HEK293 (cell line): ENCODE measurements at regions not wholly inside any gene's neighbourhood (a gene's known extent, or its start where the extent isn't known, plus 50 kb on each side); places are given as distances from the start of the nearest gene placed in this dataset.
A peak's percentile ranks its signal among the peaks of the same experiment; 100 is the strongest.

Source experiments
- CTCF ChIA-PET: fragments of 350-600 bp; formaldehyde crosslinking; extraction: SDS; loops from one replicate; lab custom pipeline; 2021; ENCODE audit warnings: antibody characterized with exemption; lab: Yijun Ruan, JAX
- POLR2A ChIA-PET: fragments of 300-600 bp; formaldehyde crosslinking; extraction: SDS; loops from one replicate; lab custom pipeline; 2020; ENCODE audit warnings: antibody characterized with exemption, inconsistent platforms; lab: Yijun Ruan, JAX
- H3K27ac ChIP-seq: fragments of 200-500 bp; sonication (Bioruptor generic); 2 replicates; pipeline ENCODE4 v1.5.1; 2014; ENCODE audit warnings: low read depth, low read length, control low read depth, inconsistent platforms; ENCODE audit errors: extremely low read depth
- H3K36me3 ChIP-seq, 2 experiments: fragments of 200-500 bp in 1 of 2; sonication (Bioruptor generic) in 1 of 2; 1 replicate in 1 of 2; 2 replicates in 1 of 2; pipeline ENCODE4 v1.5.1; 2014 to 2017; ENCODE audit warnings: inconsistent platforms in 2 of 2, low read length in 2 of 2; ENCODE audit not compliant: control insufficient read depth in 2 of 2, insufficient read depth in 1 of 2
- H3K4me1 ChIP-seq: fragments of 200-500 bp; sonication (Bioruptor generic); 2 replicates; pipeline ENCODE4 v1.5.1; 2014; ENCODE audit warnings: mild to moderate bottlenecking, low read length, inconsistent platforms; ENCODE audit not compliant: control insufficient read depth, insufficient read depth
- H3K4me3 ChIP-seq: 2 replicates; pipeline ENCODE4 v1.5.1; 2011; ENCODE audit warnings: low read depth, mild to moderate bottlenecking, control low read depth, low read length, moderate library complexity
- H3K9me3 ChIP-seq: fragments of 200-500 bp; sonication (Bioruptor generic); 2 replicates; pipeline ENCODE4 v1.5.1; 2014; ENCODE audit warnings: low read depth, low read length, inconsistent platforms; ENCODE audit not compliant: control insufficient read depth, insufficient read depth
- CTCF ChIP-seq: fragments of 450-650 bp; formaldehyde crosslinking; IDR thresholded peaks from 2 replicates; pipeline ENCODE4 v1.5.1; 2016; ENCODE audit warnings: missing biosample characterization, missing genetic modification characterization
- HOXC10 ChIP-seq: sonication (generic); formaldehyde crosslinking; IDR thresholded peaks from 2 replicates; pipeline ENCODE4 v1.8.1; 2023; ENCODE audit warnings: mild to moderate bottlenecking, missing genetic modification reagents
- KLF1 ChIP-seq: fragments of 450-650 bp; formaldehyde crosslinking; IDR thresholded peaks from 2 replicates; pipeline ENCODE4 v1.5.1; 2016; ENCODE audit warnings: missing biosample characterization, missing genetic modification characterization
- KLF9 ChIP-seq: fragments of 450-650 bp; formaldehyde crosslinking; IDR thresholded peaks from 2 replicates; pipeline ENCODE4 v1.5.1; 2016; ENCODE audit warnings: missing biosample characterization, missing genetic modification characterization, low read depth
- MEIS1 ChIP-seq: sonication (generic); formaldehyde crosslinking; IDR thresholded peaks from 2 replicates; pipeline ENCODE4 v1.8.1; 2022; ENCODE audit warnings: missing genetic modification reagents, mild to moderate bottlenecking, borderline replicate concordance
- MYNN ChIP-seq: fragments of 450-650 bp; formaldehyde crosslinking; IDR thresholded peaks from 2 replicates; pipeline ENCODE4 v1.5.1; 2016; ENCODE audit warnings: missing biosample characterization, missing genetic modification characterization, borderline replicate concordance
- WT1 ChIP-seq: fragments of 450-650 bp; formaldehyde crosslinking; IDR thresholded peaks from 2 replicates; pipeline ENCODE4 v1.5.1; 2016; ENCODE audit warnings: missing biosample characterization, missing genetic modification characterization
- ZBTB17 ChIP-seq: fragments of 450-650 bp; formaldehyde crosslinking; IDR thresholded peaks from 2 replicates; pipeline ENCODE4 v1.5.1; 2016; ENCODE audit warnings: missing biosample characterization, missing genetic modification characterization
- ZNF274 ChIP-seq, 2 experiments: fragments of 200-500 bp in 1 of 2; fragments of 450-650 bp in 1 of 2; sonication (Bioruptor generic) in 1 of 2; formaldehyde crosslinking in 1 of 2; IDR thresholded peaks; 2 replicates each; pipeline versions ENCODE4 v1.5.1 to v1.6.1; 2014 to 2016; ENCODE audit warnings: borderline replicate concordance in 1 of 2, inconsistent platforms in 1 of 2, low read length in 1 of 2, missing biosample characterization in 1 of 2, missing genetic modification characterization in 1 of 2
- ZNF426 ChIP-seq: fragments of 450-650 bp; formaldehyde crosslinking; IDR thresholded peaks from 2 replicates; pipeline ENCODE4 v1.5.1; 2017; ENCODE audit warnings: missing biosample characterization, missing genetic modification characterization, mild to moderate bottlenecking, inconsistent platforms, moderate library complexity
- ZNF433 ChIP-seq: fragments of 450-650 bp; formaldehyde crosslinking; IDR thresholded peaks from 2 replicates; pipeline ENCODE4 v1.5.1; 2016; ENCODE audit warnings: missing biosample characterization, missing genetic modification characterization, low read depth
- ZNF521 ChIP-seq: fragments of 450-650 bp; formaldehyde crosslinking; IDR thresholded peaks from 2 replicates; pipeline ENCODE4 v1.5.1; 2017; ENCODE audit warnings: missing biosample characterization, mild to moderate bottlenecking, missing genetic modification characterization
- ZNF544 ChIP-seq: fragments of 450-650 bp; formaldehyde crosslinking; IDR thresholded peaks from 2 replicates; pipeline ENCODE4 v1.5.0; 2017; ENCODE audit warnings: missing biosample characterization, missing genetic modification characterization
- ZNF626 ChIP-seq: fragments of 450-650 bp; sonication (Bioruptor Pico); formaldehyde crosslinking; IDR thresholded peaks from 2 replicates; pipeline ENCODE4 v1.5.1; 2018; ENCODE audit warnings: missing biosample characterization, missing genetic modification characterization, inconsistent platforms
- ZNF658 ChIP-seq: fragments of 450-650 bp; formaldehyde crosslinking; IDR thresholded peaks from 2 replicates; pipeline ENCODE4; 2016; ENCODE audit warnings: missing biosample characterization, missing genetic modification characterization
- ZSCAN5A ChIP-seq: fragments of 450-650 bp; formaldehyde crosslinking; IDR thresholded peaks from 2 replicates; pipeline ENCODE4 v1.5.1; 2016; ENCODE audit warnings: missing biosample characterization, missing genetic modification characterization

GRCh38 chr3:53997476-53997875 is 105.8 kb upstream of the SELENOK start:
- no peak overlapping the region for H3K4me3 ChIP-seq
- TF ChIP-seq HOXC10 (CRISPR knock-in tag) (no peak), KLF9 (no peak), ZNF626 (tag by site-specific recombination) (no peak), ZNF521 (tag by site-specific recombination) (no peak)

GRCh38 chr3:53996141-53996874 is 104.6 kb upstream of the SELENOK start:
- CTCF ChIA-PET = no interaction called here
- no peaks in the 10 kb centered on the region for H3K36me3 ChIP-seq
- no peaks in the 10 kb centered on the region; the same call in 1 of the 2 replicates for H3K4me1 ChIP-seq
- H3K9me3 ChIP-seq = no peaks in the 10 kb centered on the region
- TF ChIP-seq WT1 (tag by site-specific recombination) = no peak
- 0 out of 2 replicates have a peak, but pooled peaks have one; percentile 19 for TF ChIP-seq KLF1 (tag by site-specific recombination)
- POLR2A ChIA-PET = no interaction called here
- no peak overlapping the region for H3K27ac ChIP-seq
- no peak overlapping the region for H3K4me3 ChIP-seq

More at GRCh38 chr3:53997476-53997875, 105.8 kb upstream of the SELENOK start:
- Histone ChIP-seq H3K27ac (no peak overlapping the region), H3K4me1 (no peaks in the 10 kb centered on the region), H3K36me3 (no peaks in the 10 kb centered on the region), H3K9me3 (no peaks in the 10 kb centered on the region)
- ChIA-PET POLR2A (no interaction called here), CTCF (no interaction called here)

GRCh38 chr3:53994986-53995603 is 103.4 kb upstream of the SELENOK start:
- ChIA-PET CTCF (no interaction called here), POLR2A (no interaction called here)
- H3K4me3 ChIP-seq = no peak overlapping the region
- no peaks in the 10 kb centered on the region; the same call in 1 of the 2 replicates for H3K4me1 ChIP-seq
- H3K9me3 ChIP-seq = no peaks in the 10 kb centered on the region
- H3K36me3 ChIP-seq = no peaks in the 10 kb centered on the region
- no peak overlapping the region for H3K27ac ChIP-seq
- TF ChIP-seq CTCF (tag by site-specific recombination) (no peak), ZBTB17 (tag by site-specific recombination) (no peak), ZNF274 (IDR thresholded peaks at IDR 0.05; ENCODE audit: low read length) (no peak), ZNF274 (tag by site-specific recombination; IDR thresholded peaks at IDR 0.05; ENCODE audit: borderline replicate concordance) (no peak), ZNF544 (tag by site-specific recombination) (no peak), ZNF658 (tag by site-specific recombination) (no peak), ZNF426 (tag by site-specific recombination) (no peak), ZSCAN5A (no peak)
- TF ChIP-seq, all 188 proteins: peak for 0

- Histone ChIP-seq H3K4me1 (no peaks in the 10 kb centered on the region; the same call in 1 of the 2 replicates), H3K4me3 (no peak overlapping the region), H3K36me3 (peaks cover 0 to under 1% of the 10 kb centered on the region in 2 experiments; a peak in 1 of 3 replicates), H3K9me3 (no peaks in the 10 kb centered on the region), H3K27ac (no peak overlapping the region)
- ChIA-PET POLR2A (no interaction called here), CTCF (no interaction called here)
- no peak for TF ChIP-seq MYNN (tag by site-specific recombination)
- TF ChIP-seq ZSCAN5A = no peak
- no peak for TF ChIP-seq HOXC10 (CRISPR knock-in tag)
- TF ChIP-seq ZNF433 (tag by site-specific recombination) = no peak
- no peak for TF ChIP-seq MEIS1
Measured at GRCh38 chr3:53991240-53991639, 99.6 kb upstream of the SELENOK start.
